ENCODE measurements at regions not wholly inside any gene's neighbourhood (a gene's known extent, or its start where the extent isn't known, plus 50 kb on each side); places are given as distances from the start of the nearest gene placed in this dataset.
A peak's percentile ranks its signal among the peaks of the same experiment; 100 is the strongest.

DNA sequence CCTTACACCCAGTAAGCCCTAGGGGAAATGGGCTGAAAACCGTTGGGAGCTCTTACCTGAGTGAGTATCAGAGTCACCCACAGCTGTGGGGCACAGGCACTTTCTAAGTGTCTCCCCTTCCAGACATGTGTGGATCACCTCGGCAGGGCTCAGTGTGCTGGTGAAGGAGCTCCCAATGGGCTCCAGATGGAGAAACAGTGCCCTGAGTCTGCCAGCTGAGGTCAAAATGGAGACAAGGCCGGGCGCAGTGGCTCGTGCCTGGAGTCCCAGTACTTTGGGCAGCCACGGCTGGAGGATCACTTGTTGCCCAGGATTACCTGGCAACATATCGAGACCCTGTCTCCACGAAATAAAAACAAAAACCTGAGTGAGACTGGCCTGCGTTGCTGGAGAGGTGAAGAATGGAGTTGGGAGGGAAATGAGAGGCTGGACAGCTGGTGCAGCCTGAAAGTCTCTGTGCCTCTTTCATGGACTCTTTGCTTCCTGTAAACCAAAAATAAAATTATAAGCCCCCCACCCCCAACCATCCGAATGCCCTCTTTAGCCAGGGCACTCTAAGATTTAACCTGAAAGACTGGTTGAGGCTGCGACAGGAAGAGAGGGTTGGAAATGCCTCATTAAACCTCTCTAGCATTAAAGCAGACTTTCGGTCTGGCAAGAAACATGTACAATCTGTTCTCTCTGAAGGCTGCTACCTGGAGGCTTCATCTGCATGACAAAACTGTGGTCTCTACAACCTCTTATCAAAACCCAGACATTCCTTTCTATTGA lies 111.8 kb downstream of the SNX19 start:
- DNase-seq (ENCODE audit: low spot score): no peak

- DNase-seq (ENCODE audit: low spot score): peak; percentile 54
Observed at GRCh38 chr11:130806746-130807145, 109.5 kb downstream of the SNX19 start.

DNA sequence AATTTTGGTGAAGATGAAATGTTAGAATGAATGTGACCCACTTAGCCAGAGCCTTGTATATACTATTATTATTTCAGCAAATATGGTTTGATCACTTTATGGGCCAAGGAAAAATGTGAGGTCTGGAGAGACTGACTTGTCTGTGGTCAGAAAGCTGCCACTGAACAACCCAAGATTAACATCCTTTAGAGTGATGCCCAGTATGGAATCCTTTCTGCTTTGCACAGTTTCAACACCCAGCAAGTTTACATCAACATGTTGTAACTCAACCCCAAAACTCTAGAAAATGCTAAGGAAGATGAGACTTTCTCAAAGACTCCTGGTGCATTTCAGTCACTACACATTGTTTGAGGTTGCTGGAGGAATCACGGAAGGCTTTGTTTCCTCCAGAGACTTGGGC lies 107.7 kb downstream of the SNX19 start:
- DNase-seq (ENCODE audit: low spot score): no peak

DNA sequence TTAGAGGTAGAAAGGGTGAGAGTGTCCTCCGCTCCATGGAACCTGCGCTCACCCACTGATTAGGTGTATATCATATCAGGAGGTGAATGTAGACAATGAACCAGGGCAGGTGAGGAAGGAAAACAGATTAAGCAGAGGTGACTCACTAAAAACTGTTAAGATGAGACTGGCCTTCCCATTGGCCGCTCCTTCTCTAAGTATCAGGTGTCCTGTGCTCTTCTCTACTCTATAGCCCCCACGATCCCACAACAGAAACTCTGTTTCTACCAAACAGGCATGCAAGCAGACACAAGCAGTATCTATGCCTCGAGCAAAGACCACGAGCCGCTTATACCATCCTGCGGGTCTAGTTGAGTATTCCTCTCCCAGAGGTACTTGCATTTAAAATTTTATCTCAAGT lies 103.1 kb downstream of the SNX19 start:
- DNase-seq (ENCODE audit: low spot score): peak; percentile 6

DNA sequence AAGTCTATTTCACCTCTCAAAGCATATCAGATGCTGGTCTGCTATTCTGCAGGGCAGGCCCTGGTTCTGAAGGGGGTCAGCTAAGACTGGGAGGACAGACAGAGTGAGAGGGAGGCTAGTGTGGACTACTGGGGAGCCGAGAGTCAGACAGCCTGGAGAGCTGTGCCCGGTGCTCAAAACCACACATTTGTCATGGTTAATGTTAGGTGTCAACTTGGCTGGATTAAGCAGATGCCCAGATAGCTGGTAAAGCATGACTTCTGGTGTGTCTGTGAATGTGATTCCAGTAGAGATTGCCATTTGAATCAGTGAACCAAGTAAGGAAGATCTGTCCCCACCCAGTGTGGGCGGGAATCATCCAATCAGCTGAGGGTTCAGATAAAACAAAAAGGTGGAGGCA lies 102.6 kb downstream of the SNX19 start:
- peak; percentile 39 for DNase-seq (ENCODE audit: low spot score)

DNA sequence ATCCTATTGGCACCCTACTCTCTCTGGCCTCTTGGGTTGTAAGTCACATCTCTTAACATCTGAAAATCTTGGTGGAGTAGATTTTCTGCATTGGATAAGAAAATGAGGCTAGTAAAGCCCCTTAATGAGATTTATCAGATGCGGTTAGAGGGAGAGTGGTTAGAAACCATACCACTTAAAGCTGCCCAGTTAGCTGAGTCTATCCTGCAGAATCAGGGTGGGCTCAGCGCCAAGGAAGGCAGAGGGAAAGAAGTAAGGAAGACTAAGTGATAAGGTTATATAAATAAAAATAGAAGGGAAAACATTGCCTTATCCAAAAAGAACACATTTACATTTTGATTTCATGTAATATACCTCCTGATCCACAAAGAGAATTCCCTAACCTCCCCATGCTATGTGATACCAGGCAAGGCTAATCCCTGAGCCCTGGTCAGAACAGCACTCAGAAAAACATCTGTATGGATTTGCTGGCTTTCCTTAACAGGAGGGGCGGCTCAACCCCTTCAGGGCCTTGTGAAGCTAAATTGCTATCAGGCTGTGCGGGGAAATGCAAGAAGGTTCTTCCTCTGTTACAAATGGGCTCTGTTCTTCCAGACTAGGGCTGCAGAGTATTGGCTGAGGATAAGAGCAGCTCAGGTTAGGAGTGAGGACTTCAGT lies 101.7 kb downstream of the SNX19 start:
- DNase-seq (ENCODE audit: low spot score): no peak

- peak; percentile 86 for DNase-seq (ENCODE audit: low spot score)
Observed at GRCh38 chr11:130815097-130815802, 101.0 kb downstream of the SNX19 start.

GRCh38 chr11:130815956-130816355 lies 100.3 kb downstream of the SNX19 start:
- peak; percentile 14 for DNase-seq (ENCODE audit: low spot score)

- DNase-seq (ENCODE audit: low spot score): peak; percentile 94
Observed at GRCh38 chr11:130816546-130817329, 99.5 kb downstream of the SNX19 start.

DNA sequence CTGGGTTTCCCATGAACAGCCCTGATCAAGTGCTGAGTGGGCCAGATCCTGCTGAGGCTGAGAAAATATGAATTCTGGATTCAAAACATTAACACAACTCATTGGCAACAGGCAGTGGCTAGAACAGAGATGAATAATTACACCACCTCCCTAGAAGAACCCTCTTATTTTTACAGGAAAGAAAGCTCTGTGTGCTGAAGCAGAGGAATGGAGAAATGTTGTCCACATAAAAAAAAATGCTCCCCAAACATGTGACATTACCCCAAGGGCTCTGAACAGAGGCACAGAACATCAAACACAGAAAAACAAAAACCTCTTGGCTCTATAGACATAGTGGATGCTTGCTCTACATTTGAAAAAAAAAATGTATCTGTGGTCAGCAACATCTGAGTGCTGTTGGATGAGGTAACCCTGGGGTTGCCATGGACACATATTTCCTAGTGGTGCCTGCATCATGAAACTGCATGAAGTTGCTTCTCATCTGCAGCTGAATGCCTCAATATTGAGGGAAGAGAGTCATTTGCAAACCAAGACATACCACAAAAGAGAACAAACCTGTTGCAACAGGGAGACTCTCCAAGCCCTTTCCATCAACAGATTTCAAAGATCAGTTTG lies 98.8 kb downstream of the SNX19 start:
- peak; percentile 76 for DNase-seq (ENCODE audit: low spot score)

GRCh38 chr11:130819625-130820024 lies 96.7 kb downstream of the SNX19 start:
- no peak for DNase-seq (ENCODE audit: low spot score)

Data from kidney tubule cell (primary cell).